ENCODE measurements at regions not wholly inside any gene's neighbourhood (a gene's known extent, or its start where the extent isn't known, plus 50 kb on each side); places are given as distances from the start of the nearest gene placed in this dataset.

DNA sequence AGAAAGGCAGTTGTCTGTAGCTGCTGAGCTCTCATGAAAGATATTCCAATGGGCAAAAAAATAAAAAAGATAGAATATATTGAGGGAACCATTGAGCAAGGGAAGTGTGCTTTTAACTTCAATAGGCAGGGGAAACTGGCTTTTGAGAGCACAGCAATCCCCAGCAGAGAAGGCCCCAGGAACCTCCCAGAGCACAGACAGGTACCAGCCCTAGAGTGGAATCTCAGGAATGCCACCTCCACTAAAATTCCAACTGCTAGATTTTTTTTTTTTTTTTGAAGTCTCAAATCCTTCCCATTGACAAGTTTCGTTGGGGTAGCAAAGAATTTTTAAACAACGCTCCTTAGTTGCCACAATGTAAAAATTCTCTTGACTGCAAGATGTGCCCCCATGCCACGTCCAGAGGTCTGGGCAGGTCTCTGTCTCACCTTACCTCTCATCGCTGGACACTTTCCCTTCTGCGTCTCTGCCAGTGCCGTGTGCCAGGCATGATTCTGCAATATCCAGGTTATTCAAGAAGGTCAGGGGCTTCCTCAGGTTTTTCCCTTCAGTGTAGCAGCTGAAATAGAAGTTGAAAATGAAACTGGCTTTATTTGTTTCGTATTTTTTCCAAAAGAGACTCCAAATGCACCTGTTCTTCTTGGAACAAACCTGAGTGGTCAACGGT is 64.2 kb upstream of the IRX1 start:
- Histone ChIP-seq H3K36me3 (ENCODE audit: low read depth, low read length) (no peaks in the 10 kb centered on the region), H3K27ac (ENCODE audit: low read length) (no peak overlapping the region), H3K9ac (ENCODE audit: low read length) (no peak overlapping the region), H2AFZ (ENCODE audit: low read length) (no peak overlapping the region), H3K9me3 (ENCODE audit: low read length) (peaks cover 18% of the 10 kb centered on the region; the same call in 1 of the 2 replicates), H3K79me2 (ENCODE audit: low read length) (no peaks in the 10 kb centered on the region), H4K20me1 (ENCODE audit: low read length) (no peaks in the 10 kb centered on the region), H3K9me2 (replicated peaks; ENCODE audit: low read length) (no peaks in the 10 kb centered on the region), H3K27me3 (ENCODE audit: low read length) (no peaks in the 10 kb centered on the region), H3K4me3 (ENCODE audit: low read length) (no peak overlapping the region), H3K4me1 (ENCODE audit: insufficient read depth, low read length) (no peaks in the 10 kb centered on the region), H3F3A (ENCODE audit: low read length, unreplicated experiment) (no peaks in the 10 kb centered on the region), H3K4me2 (ENCODE audit: low read length) (no peak overlapping the region)
- intact Hi-C loops (cut with micrococcal nuclease) = no loop called here
- ChIA-PET POLR2A (ENCODE audit: unreplicated experiment) (no interaction called here), CTCF (no interaction called here)
- TF ChIP-seq, protein P1, sequence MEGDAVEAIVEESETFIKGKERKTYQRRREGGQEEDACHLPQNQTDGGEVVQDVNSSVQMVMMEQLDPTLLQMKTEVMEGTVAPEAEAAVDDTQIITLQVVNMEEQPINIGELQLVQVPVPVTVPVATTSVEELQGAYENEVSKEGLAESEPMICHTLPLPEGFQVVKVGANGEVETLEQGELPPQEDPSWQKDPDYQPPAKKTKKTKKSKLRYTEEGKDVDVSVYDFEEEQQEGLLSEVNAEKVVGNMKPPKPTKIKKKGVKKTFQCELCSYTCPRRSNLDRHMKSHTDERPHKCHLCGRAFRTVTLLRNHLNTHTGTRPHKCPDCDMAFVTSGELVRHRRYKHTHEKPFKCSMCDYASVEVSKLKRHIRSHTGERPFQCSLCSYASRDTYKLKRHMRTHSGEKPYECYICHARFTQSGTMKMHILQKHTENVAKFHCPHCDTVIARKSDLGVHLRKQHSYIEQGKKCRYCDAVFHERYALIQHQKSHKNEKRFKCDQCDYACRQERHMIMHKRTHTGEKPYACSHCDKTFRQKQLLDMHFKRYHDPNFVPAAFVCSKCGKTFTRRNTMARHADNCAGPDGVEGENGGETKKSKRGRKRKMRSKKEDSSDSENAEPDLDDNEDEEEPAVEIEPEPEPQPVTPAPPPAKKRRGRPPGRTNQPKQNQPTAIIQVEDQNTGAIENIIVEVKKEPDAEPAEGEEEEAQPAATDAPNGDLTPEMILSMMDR (conservative IDR thresholded peaks at IDR 0.05; ENCODE audit: low read depth, low read length) = no peak
- TF ChIP-seq EZH2 (IDR thresholded peaks at IDR 0.05; ENCODE audit: low read length, unreplicated experiment) (no peak), EZH2phosphoT487 (IDR thresholded peaks at IDR 0.05; ENCODE audit: borderline replicate concordance, low read length) (no peak)
- ATAC-seq (no peak), DNase-seq (no peak)
- no TSS peak for BruUV-seq (replicated peaks)

DNA sequence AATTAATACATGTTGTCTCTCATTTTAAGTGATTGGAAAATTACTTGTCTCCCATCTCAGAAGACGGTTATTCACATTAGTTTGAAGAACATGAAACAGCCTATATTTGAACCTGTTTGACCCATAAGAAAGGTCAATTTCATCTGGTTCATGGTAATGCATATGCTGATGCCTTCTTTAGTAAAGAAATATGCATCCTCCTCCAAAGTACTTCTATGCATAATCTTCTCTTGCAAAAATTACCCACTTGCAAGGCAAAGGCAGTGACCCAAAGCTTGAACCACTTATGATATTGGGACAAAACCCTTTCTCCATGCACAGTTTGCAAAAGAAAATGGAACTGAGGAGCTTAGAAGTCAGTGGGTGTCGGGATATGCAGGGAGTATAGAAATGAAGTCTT is 65.4 kb upstream of the IRX1 start:
- ChIA-PET POLR2A (ENCODE audit: unreplicated experiment) (no interaction called here), CTCF (no interaction called here)
- Histone ChIP-seq H3K9me2 (replicated peaks; ENCODE audit: low read length) (no peaks in the 10 kb centered on the region), H3K79me2 (ENCODE audit: low read length) (no peaks in the 10 kb centered on the region), H4K20me1 (ENCODE audit: low read length) (no peaks in the 10 kb centered on the region), H3K9ac (ENCODE audit: low read length) (no peak overlapping the region), H3K27me3 (ENCODE audit: low read length) (no peaks in the 10 kb centered on the region), H3K4me2 (ENCODE audit: low read length) (no peak overlapping the region), H3K9me3 (ENCODE audit: low read length) (peaks cover 24% of the 10 kb centered on the region; the same call in 1 of the 2 replicates), H2AFZ (ENCODE audit: low read length) (no peak overlapping the region), H3K27ac (ENCODE audit: low read length) (no peak overlapping the region), H3K4me1 (ENCODE audit: insufficient read depth, low read length) (no peaks in the 10 kb centered on the region), H3K4me3 (ENCODE audit: low read length) (no peak overlapping the region), H3K36me3 (ENCODE audit: low read depth, low read length) (no peaks in the 10 kb centered on the region), H3F3A (ENCODE audit: low read length, unreplicated experiment) (no peaks in the 10 kb centered on the region)
- TF ChIP-seq, protein P1 (conservative IDR thresholded peaks at IDR 0.05; ENCODE audit: low read depth, low read length) = no peak
- TF ChIP-seq EZH2 (IDR thresholded peaks at IDR 0.05; ENCODE audit: low read length, unreplicated experiment) (no peak), EZH2phosphoT487 (IDR thresholded peaks at IDR 0.05; ENCODE audit: borderline replicate concordance, low read length) (no peak)
- ATAC-seq (no peak), DNase-seq (no peak)
- BruUV-seq (replicated peaks) = no TSS peak
- intact Hi-C loops (cut with micrococcal nuclease) = no loop called here

DNA sequence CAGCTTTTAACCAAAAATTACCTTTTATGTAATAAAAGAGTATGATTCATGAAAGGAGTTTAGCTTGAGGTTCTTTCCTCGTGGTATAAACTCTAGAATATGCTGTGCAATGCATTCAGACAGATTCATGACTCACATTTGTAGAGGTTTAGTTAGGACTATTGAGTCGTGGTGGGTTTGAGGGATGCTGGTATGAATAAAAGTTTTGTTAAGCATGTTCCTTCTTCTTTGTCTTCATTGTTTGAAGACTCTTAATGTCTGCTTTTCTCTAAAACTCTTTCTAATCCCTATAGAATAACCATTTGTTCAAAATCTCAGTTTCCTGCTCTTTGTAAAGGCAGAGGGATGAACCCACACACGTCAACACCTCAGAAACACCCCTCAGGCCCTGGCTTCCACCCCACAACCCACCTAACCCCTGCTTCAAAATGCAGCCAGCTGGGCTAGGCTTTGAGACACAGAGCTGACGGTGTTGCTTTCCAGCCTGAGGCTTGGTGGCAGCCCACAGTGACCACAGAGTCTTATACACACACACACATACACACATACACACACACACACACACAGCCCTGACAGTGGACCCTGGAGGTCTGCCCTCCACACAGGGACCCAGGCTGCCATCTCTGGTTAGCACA is 69.0 kb upstream of the IRX1 start:
- intact Hi-C loops (cut with micrococcal nuclease) = no loop called here
- H3K4me1 ChIP-seq (ENCODE audit: insufficient read depth, low read length) = no peaks in the 10 kb centered on the region
- no peak overlapping the region for H2AFZ ChIP-seq (ENCODE audit: low read length)
- POLR2A ChIA-PET (ENCODE audit: unreplicated experiment) = no interaction called here
- no peaks in the 10 kb centered on the region for H3K79me2 ChIP-seq (ENCODE audit: low read length)
- no peaks in the 10 kb centered on the region for H3K27me3 ChIP-seq (ENCODE audit: low read length)
- no peak overlapping the region for H3K9ac ChIP-seq (ENCODE audit: low read length)
- ATAC-seq (no peak), DNase-seq (no peak)
- TF ChIP-seq EZH2phosphoT487 (IDR thresholded peaks at IDR 0.05; ENCODE audit: borderline replicate concordance, low read length) = no peak
- TF ChIP-seq, protein P1 (conservative IDR thresholded peaks at IDR 0.05; ENCODE audit: low read depth, low read length) = no peak
- no peak for TF ChIP-seq EZH2 (IDR thresholded peaks at IDR 0.05; ENCODE audit: low read length, unreplicated experiment)
- H3K9me2 ChIP-seq (replicated peaks; ENCODE audit: low read length) = no peaks in the 10 kb centered on the region
- H4K20me1 ChIP-seq (ENCODE audit: low read length) = no peaks in the 10 kb centered on the region
- H3K4me3 ChIP-seq (ENCODE audit: low read length) = no peak overlapping the region
- H3K4me2 ChIP-seq (ENCODE audit: low read length) = no peak overlapping the region
- H3K36me3 ChIP-seq (ENCODE audit: low read depth, low read length) = no peaks in the 10 kb centered on the region
- no peak overlapping the region for H3K27ac ChIP-seq (ENCODE audit: low read length)
- H3K9me3 ChIP-seq (ENCODE audit: low read length) = peaks cover 27% of the 10 kb centered on the region
- BruUV-seq (replicated peaks) = no TSS peak
- CTCF ChIA-PET = no interaction called here
- H3F3A ChIP-seq (ENCODE audit: low read length, unreplicated experiment) = no peaks in the 10 kb centered on the region
